ENCODE measurements at regions not wholly inside any gene's neighbourhood (a gene's known extent, or its start where the extent isn't known, plus 50 kb on each side); places are given as distances from the start of the nearest gene placed in this dataset.

DNA sequence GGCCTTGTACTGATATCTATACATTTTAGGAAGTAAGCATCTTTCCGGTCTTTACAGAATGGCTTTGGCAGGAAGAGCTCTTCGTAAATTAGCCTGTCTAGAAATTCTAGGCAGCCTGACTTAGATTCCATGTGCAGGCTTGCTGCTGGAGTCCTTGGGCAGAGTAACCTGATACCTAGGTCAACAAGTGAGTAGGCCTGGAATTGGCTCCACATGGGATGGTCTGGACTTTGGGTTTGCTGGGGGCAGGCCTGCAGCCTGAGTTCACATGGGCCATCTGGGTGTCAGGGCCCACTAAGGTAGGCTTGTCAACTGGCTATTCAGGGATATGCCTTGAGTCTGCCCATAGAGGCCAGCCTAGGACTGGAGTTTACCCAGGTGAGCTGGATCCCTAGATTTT is 59.6 kb upstream of the CYYR1 start:
- no peaks in the 10 kb centered on the region for H3K27me3 Mint-ChIP-seq (ENCODE audit: low read depth)
- CTCF ChIA-PET: no interaction called here
- no peak for DNase-seq

DNA sequence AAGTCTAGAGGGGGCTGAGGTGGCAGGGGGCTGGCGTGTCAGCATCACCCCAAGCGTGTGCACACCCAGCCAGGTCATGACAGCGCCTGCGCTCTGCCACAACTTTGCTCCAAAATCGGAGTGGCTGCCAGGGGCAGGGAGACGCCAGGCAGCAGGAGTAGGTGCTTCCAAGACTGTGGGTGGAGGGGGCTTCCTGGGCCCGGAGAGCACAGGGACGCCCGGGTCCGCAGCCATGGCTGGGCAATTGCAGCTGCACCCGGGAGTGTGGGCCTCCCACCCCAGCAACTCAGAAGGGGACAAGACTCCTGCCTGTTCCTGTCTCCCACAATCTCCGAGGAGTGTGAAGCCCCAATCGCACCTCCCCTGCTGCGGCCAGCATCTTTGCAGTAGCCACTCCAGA is 53.1 kb upstream of the CYYR1 start:
- H3K9me3 Mint-ChIP-seq: no peaks in the 10 kb centered on the region
- intact Hi-C loops (cut with micrococcal nuclease): no loop called here
- H3K4me1 Mint-ChIP-seq (ENCODE audit: low read depth): no peaks in the 10 kb centered on the region
- DNase-seq: no peak
- no peaks in the 10 kb centered on the region for H3K27me3 Mint-ChIP-seq (ENCODE audit: low read depth)
- H3K27ac Mint-ChIP-seq: no peak overlapping the region
- CTCF ChIA-PET: no interaction called here
- no peak overlapping the region for H3K4me3 Mint-ChIP-seq
- H3K36me3 Mint-ChIP-seq (ENCODE audit: low read depth): no peaks in the 10 kb centered on the region

More for the DNA sequence above, 59.6 kb upstream of the CYYR1 start:
- H3K4me1 Mint-ChIP-seq (ENCODE audit: low read depth): no peaks in the 10 kb centered on the region
- H3K4me3 Mint-ChIP-seq: no peak overlapping the region
- no peak overlapping the region for H3K27ac Mint-ChIP-seq
- H3K9me3 Mint-ChIP-seq: peaks cover 8% of the 10 kb centered on the region
- no peaks in the 10 kb centered on the region for H3K36me3 Mint-ChIP-seq (ENCODE audit: low read depth)
- intact Hi-C loops (cut with micrococcal nuclease): no loop called here

DNA sequence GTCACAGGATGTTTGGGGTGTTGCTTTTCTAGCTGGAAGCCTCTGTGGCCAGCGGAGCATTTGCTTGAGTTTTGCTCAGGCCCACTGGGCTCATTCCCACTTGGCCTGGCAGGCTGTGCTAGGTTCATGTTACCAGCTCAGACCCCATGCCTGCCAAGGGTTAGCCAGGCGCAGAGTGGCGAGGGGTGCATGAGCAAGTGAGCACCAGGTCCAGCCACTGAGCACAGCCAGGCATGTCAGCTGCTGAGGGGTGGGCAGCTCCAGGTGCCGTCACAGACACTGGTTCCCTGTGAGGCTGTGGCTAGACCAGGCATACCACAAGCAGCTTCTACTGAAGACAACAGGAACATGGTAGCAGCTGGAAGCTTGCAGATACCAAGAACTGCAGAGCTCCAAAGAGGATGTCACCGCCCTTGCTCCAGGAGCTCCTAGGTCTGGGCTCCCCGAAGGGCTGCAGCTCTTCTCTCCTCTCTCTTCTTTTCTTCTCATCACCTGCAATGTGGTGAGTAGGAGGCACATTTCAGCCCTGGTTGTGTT is 52.0 kb upstream of the CYYR1 start:
- H3K4me1 Mint-ChIP-seq (ENCODE audit: low read depth): no peaks in the 10 kb centered on the region
- no peaks in the 10 kb centered on the region for H3K9me3 Mint-ChIP-seq
- intact Hi-C loops (cut with micrococcal nuclease): no loop called here
- no peaks in the 10 kb centered on the region for H3K36me3 Mint-ChIP-seq (ENCODE audit: low read depth)
- H3K27me3 Mint-ChIP-seq (ENCODE audit: low read depth): no peaks in the 10 kb centered on the region
- no peak for DNase-seq
- no peak overlapping the region for H3K4me3 Mint-ChIP-seq
- CTCF ChIA-PET: no interaction called here
- no peak overlapping the region for H3K27ac Mint-ChIP-seq

Measured in activated naive CD4-positive, alpha-beta T cell treated with anti-CD3 and anti-CD28 coated beads for 36 hours (primary cell).